ENCODE measurements at regions not wholly inside any gene's neighbourhood (a gene's known extent, or its start where the extent isn't known, plus 50 kb on each side); places are given as distances from the start of the nearest gene placed in this dataset.
"Not testable (repeated sequence)": the region's sequence is repeated elsewhere in the genome, so short reads cannot be mapped to it uniquely, and the experiment has no call there.

DNA sequence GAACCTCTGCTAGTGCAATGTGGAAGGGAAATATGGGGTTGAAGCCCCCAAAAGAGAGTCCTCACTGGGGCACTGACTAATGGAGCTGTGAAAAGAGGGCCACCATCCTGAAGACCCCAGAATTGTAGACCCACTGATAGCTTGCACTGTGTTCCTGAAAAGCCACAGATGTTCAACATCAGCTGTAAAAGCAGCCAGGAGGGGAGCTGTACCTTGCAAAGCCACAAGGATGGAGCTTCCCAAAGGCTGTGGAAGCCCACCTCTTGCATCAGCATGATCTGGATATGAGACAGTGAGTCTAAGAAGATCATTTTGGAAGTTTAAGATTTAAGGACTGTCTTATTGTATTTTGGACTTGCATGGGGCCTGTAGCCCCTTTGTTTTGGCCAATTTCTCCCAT, 125.8 kb upstream of the TGFBR2 start:
- no peak overlapping the region for H3K4me3 ChIP-seq (ENCODE audit: control insufficient read depth, low read depth, low read length)
- DNase-seq (ENCODE audit: low read depth) = no peak
- TF ChIP-seq, protein P1, sequence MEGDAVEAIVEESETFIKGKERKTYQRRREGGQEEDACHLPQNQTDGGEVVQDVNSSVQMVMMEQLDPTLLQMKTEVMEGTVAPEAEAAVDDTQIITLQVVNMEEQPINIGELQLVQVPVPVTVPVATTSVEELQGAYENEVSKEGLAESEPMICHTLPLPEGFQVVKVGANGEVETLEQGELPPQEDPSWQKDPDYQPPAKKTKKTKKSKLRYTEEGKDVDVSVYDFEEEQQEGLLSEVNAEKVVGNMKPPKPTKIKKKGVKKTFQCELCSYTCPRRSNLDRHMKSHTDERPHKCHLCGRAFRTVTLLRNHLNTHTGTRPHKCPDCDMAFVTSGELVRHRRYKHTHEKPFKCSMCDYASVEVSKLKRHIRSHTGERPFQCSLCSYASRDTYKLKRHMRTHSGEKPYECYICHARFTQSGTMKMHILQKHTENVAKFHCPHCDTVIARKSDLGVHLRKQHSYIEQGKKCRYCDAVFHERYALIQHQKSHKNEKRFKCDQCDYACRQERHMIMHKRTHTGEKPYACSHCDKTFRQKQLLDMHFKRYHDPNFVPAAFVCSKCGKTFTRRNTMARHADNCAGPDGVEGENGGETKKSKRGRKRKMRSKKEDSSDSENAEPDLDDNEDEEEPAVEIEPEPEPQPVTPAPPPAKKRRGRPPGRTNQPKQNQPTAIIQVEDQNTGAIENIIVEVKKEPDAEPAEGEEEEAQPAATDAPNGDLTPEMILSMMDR (conservative IDR thresholded peaks at IDR 0.05; ENCODE audit: control insufficient read depth, insufficient read depth, low read depth, low read length) = no peak

GRCh38 chr3:30481241-30481640, 125.2 kb upstream of the TGFBR2 start:
- H3K4me3 ChIP-seq (ENCODE audit: control insufficient read depth, low read depth, low read length) = no peak overlapping the region
- TF ChIP-seq, protein P1 (conservative IDR thresholded peaks at IDR 0.05; ENCODE audit: control insufficient read depth, insufficient read depth, low read depth, low read length) = no peak
- no peak for DNase-seq (ENCODE audit: low read depth)

DNA sequence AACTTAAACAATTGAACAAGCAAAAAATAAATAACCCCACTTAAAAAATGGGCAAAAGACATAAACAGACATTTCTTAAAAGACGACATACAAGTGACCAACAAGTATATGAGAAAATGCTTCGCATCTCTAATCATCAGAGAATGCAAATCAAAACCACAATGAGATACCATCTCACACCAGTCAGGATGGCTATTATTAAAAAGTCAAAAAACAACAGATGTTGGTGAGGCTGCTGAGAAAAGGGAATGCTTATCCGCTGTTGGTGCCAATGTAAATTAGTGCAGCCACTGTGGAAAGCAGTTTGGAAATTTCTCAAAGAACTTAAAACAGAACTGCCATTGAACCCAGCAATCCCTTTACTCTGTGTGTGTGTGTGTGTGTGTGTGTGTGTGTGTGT, 122.2 kb upstream of the TGFBR2 start:
- H3K4me3 ChIP-seq (ENCODE audit: control insufficient read depth, low read depth, low read length) = not testable (repeated sequence)
- peak; percentile 19 for DNase-seq (ENCODE audit: low read depth)

- DNase-seq (ENCODE audit: low read depth) = no peak
- H3K4me3 ChIP-seq (ENCODE audit: control insufficient read depth, low read depth, low read length) = no peak overlapping the region
- TF ChIP-seq, protein P1 (conservative IDR thresholded peaks at IDR 0.05; ENCODE audit: control insufficient read depth, insufficient read depth, low read depth, low read length) = no peak
Observed at GRCh38 chr3:30486368-30486767, 120.0 kb upstream of the TGFBR2 start.

DNA sequence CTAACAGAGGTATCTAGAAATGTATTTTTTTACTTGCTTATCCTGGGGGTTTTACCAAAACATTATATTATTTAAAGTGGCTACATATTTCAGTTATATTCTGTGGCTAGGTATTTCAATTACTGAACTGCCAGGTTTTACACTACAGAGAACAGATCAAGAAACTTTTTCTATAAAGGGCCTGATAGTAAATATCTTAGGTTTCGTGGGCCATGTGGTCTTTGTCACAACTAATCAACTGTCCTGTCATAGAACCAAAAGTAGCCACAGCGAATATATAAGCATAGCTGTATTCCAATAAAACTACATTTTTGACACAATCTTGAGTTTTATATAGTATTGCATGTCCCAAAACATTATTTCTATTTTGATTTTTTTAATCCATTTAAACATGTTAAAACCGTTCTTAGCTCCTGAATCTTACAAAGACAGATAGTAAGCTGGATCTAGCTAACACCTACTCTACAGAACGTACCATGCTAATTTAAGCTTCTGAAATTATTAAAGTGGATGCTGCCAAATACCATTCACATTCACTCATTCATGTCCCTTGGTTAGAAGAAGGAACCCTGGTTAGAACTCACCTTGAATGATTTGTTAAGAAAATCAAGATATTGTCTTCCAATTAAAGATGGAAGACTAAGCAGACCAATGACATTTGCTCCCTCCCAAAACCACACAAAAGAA, 118.2 kb upstream of the TGFBR2 start:
- DNase-seq (ENCODE audit: low read depth) = no peak

GRCh38 chr3:30492322-30493192, 113.8 kb upstream of the TGFBR2 start:
- peak; percentile 64 for DNase-seq (ENCODE audit: low read depth)
- TF ChIP-seq, protein P1 (conservative IDR thresholded peaks at IDR 0.05; ENCODE audit: control insufficient read depth, insufficient read depth, low read depth, low read length) = no peak
- no peak overlapping the region for H3K4me3 ChIP-seq (ENCODE audit: control insufficient read depth, low read depth, low read length)

More for the DNA sequence above, 118.2 kb upstream of the TGFBR2 start:
- H3K4me3 ChIP-seq (ENCODE audit: control insufficient read depth, low read depth, low read length) = no peak overlapping the region
- TF ChIP-seq, protein P1 (conservative IDR thresholded peaks at IDR 0.05; ENCODE audit: control insufficient read depth, insufficient read depth, low read depth, low read length) = no peak

DNA sequence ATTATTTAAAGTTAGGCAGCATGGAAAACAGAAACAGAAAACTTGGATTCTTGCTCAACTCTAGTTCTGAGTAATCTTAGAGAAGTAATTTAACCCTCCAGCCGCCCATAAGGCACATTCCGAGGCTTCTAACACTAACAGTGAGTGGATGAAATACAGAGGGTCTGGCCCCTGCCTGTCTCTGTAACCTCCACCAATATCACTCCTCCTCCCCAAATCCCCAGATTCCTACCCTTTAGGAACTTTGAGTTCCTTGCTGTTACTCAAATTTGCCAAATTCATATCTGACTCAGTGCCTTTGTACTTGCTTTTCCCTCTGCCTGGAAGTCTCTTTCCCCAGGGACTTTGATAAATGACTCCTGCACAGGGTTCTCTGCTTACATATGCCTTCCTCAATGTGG, 112.5 kb upstream of the TGFBR2 start:
- TF ChIP-seq, protein P1 (conservative IDR thresholded peaks at IDR 0.05; ENCODE audit: control insufficient read depth, insufficient read depth, low read depth, low read length) = no peak
- H3K4me3 ChIP-seq (ENCODE audit: control insufficient read depth, low read depth, low read length) = no peak overlapping the region
- DNase-seq (ENCODE audit: low read depth) = peak; percentile 99
